Heart left ventricle (tissue), 16 donors: ENCODE measurements at regions not wholly inside any gene's neighbourhood (a gene's known extent, or its start where the extent isn't known, plus 50 kb on each side); places are given as distances from the start of the nearest gene placed in this dataset.

Experiments
- ATAC-seq, 4 donors: fragments of 200-7000 bp; cut with Tn5 transposase; one replicate each; pipeline ENCODE4 v1.9.1; 2020 to 2022; ENCODE audit warnings: moderate library complexity in 4 of 4, mild to moderate bottlenecking in 3 of 4, moderate number of reproducible peaks in 1 of 4
- DNase-seq, 5 donors: peaks; one replicate each; pipeline ENCODE4 v3.0.0-alpha.2; 2020
- H3K27ac ChIP-seq, 12 donors: fragments of 200-600 bp; sonication (generic) in 4 of 12; one replicate each; pipeline versions ENCODE4 v1.5.0 to v1.8.0; 2016 to 2022; ENCODE audit warnings: mild to moderate bottlenecking in 2 of 12
- H3K27me3 ChIP-seq, 9 donors: fragments of 200-600 bp; sonication (generic) in 2 of 9; one replicate each; pipeline versions ENCODE4 v1.5.1 to v1.8.0; 2016 to 2022; ENCODE audit warnings: mild to moderate bottlenecking in 3 of 9
- H3K36me3 ChIP-seq, 9 donors: fragments of 200-600 bp; sonication (generic) in 2 of 9; one replicate each; pipeline versions ENCODE4 v1.5.0 to v1.8.0; 2018 to 2022; ENCODE audit warnings: mild to moderate bottlenecking in 2 of 9
- H3K4me1 ChIP-seq, 12 donors: fragments of 200-600 bp; sonication (generic) in 4 of 12; one replicate each; pipeline versions ENCODE4 v1.5.0 to v1.8.0; 2016 to 2022; ENCODE audit warnings: mild to moderate bottlenecking in 3 of 12
- H3K4me3 ChIP-seq, 12 donors: fragments of 200-600 bp; sonication (generic) in 4 of 12; one replicate each; pipeline versions ENCODE4 v1.5.0 to v1.8.0; 2017 to 2022; ENCODE audit warnings: mild to moderate bottlenecking in 9 of 12, moderate library complexity in 4 of 12
- H3K9me3 ChIP-seq, 12 donors: fragments of 200-600 bp; sonication (generic) in 4 of 12; one replicate each; pipeline versions ENCODE4 v1.5.0 to v1.8.0; 2016 to 2022; ENCODE audit warnings: mild to moderate bottlenecking in 1 of 12
- POLR2A ChIP-seq, 2 donors: fragments of 450-650 bp; IDR thresholded peaks; one replicate each; pipeline ENCODE4 v1.6.1; 2017; ENCODE audit warnings: antibody characterized with exemption in 2 of 2, mild to moderate bottlenecking in 2 of 2, moderate library complexity in 2 of 2
- WGBS, 4 donors: extraction: QIAGEN DNeasy Blood & Tissue Kit in 2 of 4; methylation state at CpG; one replicate each; pipeline versions ENCODE4 v1.1.5 to v1.1.7; 2013 to 2018; 5-methylcytosine and 5-hydroxymethylcytosine counted together
- intact Hi-C, 10 donors: fragments of 100-400 bp; cut with DNase I; formaldehyde crosslinking; loops; one replicate each; pipeline versions ENCODE4 v1.11.1 to v1.14.2; 2022
- TF ChIP-seq, protein P1 (sequence below), 12 donors: fragments of 200-600 bp; sonication (generic) in 4 of 12; IDR thresholded peaks; one replicate each; pipeline versions ENCODE4 v1.5.0 to v1.8.0; 2018 to 2022; ENCODE audit warnings: antibody characterized with exemption in 12 of 12, mild to moderate bottlenecking in 5 of 12
- donor health status: ischemic (EF 13 %, LVEDD 7.1; RV severe dilation, severe dysfunction).
- donor health status: healthy with polysubstance abuse.
- donor health status: DM: no; HTN: yes; CAD: no.
- donor health status: DM: no; HTN: no; CAD: no.
- donor health status: ischemic (EF 25% LVEDD 6.9; RV normal size, moderate dysfunction).
- donor health status: ischemic (EF 25% LVEDD 5.7; RV mildly dilated, moderate dysfunction).
- donor health status: healthy.
- donor health status: DM: yes; HTN: yes; CAD: no.
- donor health status: ischemic (EF 35%, LVEDD 5.7; RV mildly dilated, moderate dysfunction).
- donor health status: nonischemic (EF 11% LVEDD 7.7; RV severe dilation, severe dysfunction).
- donor health status: DM: yes; HTN: yes; CAD: no.
- donor health status: PGD.
- donor health status: ischemic (EF 29% LVEDD 5.4; RV normal size, mild dysfunction).
- donor health status: nonischemic (EF 23%, LVEDD 6.1; RV moderate dilation, normal function).

DNA sequence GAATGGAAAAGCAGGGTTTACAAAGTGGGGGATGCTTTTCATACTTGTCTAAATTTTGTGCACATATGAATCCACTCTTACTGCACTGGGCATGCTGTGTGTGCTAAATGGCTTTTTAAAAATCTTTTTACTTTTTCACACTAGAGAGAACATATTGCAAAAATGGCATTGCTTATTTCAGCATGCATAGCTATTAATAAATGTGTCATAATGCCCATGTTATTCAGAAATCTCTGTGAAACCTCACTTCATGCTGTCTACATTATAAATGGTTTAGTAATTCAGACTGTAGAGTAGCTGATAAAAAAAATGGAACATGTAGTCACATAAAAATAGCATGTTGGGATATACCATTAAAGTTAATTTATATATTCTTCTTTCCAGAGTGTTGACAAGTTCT is 593.8 kb downstream of the RPL10L start:
- H3K27me3 ChIP-seq: no peaks in the 10 kb centered on the region
- no peak for DNase-seq
- no peak for TF ChIP-seq POLR2A (IDR thresholded peaks at IDR 0.05)
- TF ChIP-seq, protein P1, sequence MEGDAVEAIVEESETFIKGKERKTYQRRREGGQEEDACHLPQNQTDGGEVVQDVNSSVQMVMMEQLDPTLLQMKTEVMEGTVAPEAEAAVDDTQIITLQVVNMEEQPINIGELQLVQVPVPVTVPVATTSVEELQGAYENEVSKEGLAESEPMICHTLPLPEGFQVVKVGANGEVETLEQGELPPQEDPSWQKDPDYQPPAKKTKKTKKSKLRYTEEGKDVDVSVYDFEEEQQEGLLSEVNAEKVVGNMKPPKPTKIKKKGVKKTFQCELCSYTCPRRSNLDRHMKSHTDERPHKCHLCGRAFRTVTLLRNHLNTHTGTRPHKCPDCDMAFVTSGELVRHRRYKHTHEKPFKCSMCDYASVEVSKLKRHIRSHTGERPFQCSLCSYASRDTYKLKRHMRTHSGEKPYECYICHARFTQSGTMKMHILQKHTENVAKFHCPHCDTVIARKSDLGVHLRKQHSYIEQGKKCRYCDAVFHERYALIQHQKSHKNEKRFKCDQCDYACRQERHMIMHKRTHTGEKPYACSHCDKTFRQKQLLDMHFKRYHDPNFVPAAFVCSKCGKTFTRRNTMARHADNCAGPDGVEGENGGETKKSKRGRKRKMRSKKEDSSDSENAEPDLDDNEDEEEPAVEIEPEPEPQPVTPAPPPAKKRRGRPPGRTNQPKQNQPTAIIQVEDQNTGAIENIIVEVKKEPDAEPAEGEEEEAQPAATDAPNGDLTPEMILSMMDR (IDR thresholded peaks at IDR 0.05): no peak
- no peaks in the 10 kb centered on the region for H3K4me1 ChIP-seq
- H3K36me3 ChIP-seq: no peaks in the 10 kb centered on the region
- H3K9me3 ChIP-seq: no peaks in the 10 kb centered on the region
- no peak overlapping the region for H3K27ac ChIP-seq
- ATAC-seq: no peak
- no peak overlapping the region for H3K4me3 ChIP-seq
- intact Hi-C loops: no loop called here

DNA sequence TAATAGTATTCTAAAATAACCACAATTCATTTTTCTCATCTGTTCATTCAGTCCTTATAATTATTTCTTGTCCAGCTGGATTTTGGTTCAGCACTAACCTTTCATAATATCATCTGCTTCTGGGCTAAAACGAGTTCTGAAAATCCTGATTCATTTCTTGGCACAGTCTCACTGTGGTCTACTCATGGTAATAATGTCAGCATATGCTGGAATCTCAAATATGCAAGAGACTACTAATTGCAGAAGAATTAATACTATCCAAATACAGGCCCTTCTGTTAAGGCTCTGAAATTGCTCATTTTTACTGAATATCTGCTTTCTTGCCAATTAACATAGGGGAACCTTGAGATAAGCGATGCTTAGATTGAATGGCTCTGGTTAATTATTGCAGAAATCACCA is 597.1 kb downstream of the RPL10L start:
- no peak for ATAC-seq
- Histone ChIP-seq H3K4me3 (no peak overlapping the region), H3K4me1 (no peaks in the 10 kb centered on the region), H3K9me3 (no peaks in the 10 kb centered on the region), H3K36me3 (no peaks in the 10 kb centered on the region), H3K27me3 (no peaks in the 10 kb centered on the region), H3K27ac (no peak overlapping the region)
- TF ChIP-seq, protein P1 (IDR thresholded peaks at IDR 0.05): no peak
- no peak for TF ChIP-seq POLR2A (IDR thresholded peaks at IDR 0.05)
- 53 to 62% (median 54%) methylated on average over 2 of the region's 2 CpGs for WGBS, 4 donors
- intact Hi-C loops: no loop called here
- DNase-seq: no peak

GRCh38 chr14:46053221-46053620 is 598.4 kb downstream of the RPL10L start:
- WGBS, 4 donors: 83 to 88% (median 85%) methylated on average over 1 of the region's 1 CpG
- no peak for DNase-seq
- H3K27ac ChIP-seq: no peak overlapping the region
- ATAC-seq: no peak
- no peaks in the 10 kb centered on the region for H3K9me3 ChIP-seq
- intact Hi-C loops: no loop called here
- H3K4me3 ChIP-seq: no peak overlapping the region
- H3K27me3 ChIP-seq: no peaks in the 10 kb centered on the region
- no peaks in the 10 kb centered on the region for H3K4me1 ChIP-seq
- TF ChIP-seq, protein P1 (IDR thresholded peaks at IDR 0.05): no peak
- no peak for TF ChIP-seq POLR2A (IDR thresholded peaks at IDR 0.05)
- H3K36me3 ChIP-seq: no peaks in the 10 kb centered on the region

DNA sequence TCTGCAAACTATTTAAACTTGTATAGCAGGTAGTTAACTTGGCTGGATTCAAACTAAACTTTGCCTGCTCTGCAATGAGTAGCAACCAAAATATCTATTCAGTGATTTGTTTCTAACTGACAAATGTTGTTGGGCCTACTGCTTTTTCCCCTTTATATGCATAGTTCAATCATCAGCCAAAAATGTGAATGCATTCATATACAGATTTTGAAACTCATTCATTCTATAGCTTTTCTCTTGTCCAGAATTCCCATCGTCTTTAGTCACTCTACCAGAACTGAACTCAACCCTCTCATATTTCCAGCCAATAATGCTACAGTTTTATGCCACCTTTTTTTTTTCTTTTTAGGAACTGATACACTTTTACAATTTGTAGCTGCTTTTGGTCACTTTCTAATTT is 599.8 kb downstream of the RPL10L start:
- TF ChIP-seq, protein P1 (IDR thresholded peaks at IDR 0.05): no peak
- TF ChIP-seq POLR2A (IDR thresholded peaks at IDR 0.05): no peak
- ATAC-seq (no peak), DNase-seq (no peak)
- Histone ChIP-seq H3K27me3 (no peaks in the 10 kb centered on the region), H3K4me3 (no peak overlapping the region), H3K36me3 (no peaks in the 10 kb centered on the region), H3K9me3 (peaks cover 0 to 9% (median 0%) of the 10 kb centered on the region in 12 donors), H3K4me1 (no peaks in the 10 kb centered on the region), H3K27ac (no peak overlapping the region)
- intact Hi-C loops: no loop called here
- 67 to 88% (median 77%) methylated on average over 1 of the region's 1 CpG for WGBS, 4 donors
